ENCODE measurements at regions not wholly inside any gene's neighbourhood (a gene's known extent, or its start where the extent isn't known, plus 50 kb on each side); places are given as distances from the start of the nearest gene placed in this dataset.

GRCh38 chr3:5071061-5071460 lies 51.0 kb upstream of the ARL8B start:
- no peak for DNase-seq

- DNase-seq = no peak
Measured at GRCh38 chr3:5072100-5072816, 49.8 kb upstream of the ARL8B start.
